ENCODE measurements at regions not wholly inside any gene's neighbourhood (a gene's known extent, or its start where the extent isn't known, plus 50 kb on each side); places are given as distances from the start of the nearest gene placed in this dataset.

- TF ChIP-seq EZH2 (IDR thresholded peaks at IDR 0.05; ENCODE audit: borderline replicate concordance, insufficient read depth, low read length, poor library complexity, severe bottlenecking) (no peak), CTCF (IDR thresholded peaks at IDR 0.05; ENCODE audit: poor library complexity, severe bottlenecking) (no peak), SMC3 (conservative IDR thresholded peaks at IDR 0.05; ENCODE audit: poor library complexity) (no peak), TAF1 (IDR thresholded peaks at IDR 0.05; ENCODE audit: low read depth) (no peak), MXI1 (conservative IDR thresholded peaks at IDR 0.05; ENCODE audit: poor library complexity, severe bottlenecking) (no peak), REST (IDR thresholded peaks at IDR 0.05; ENCODE audit: borderline replicate concordance) (no peak), POLR2AphosphoS5 (IDR thresholded peaks at IDR 0.05) (peak; percentile 26), EP300 (conservative IDR thresholded peaks at IDR 0.05; ENCODE audit: poor library complexity, severe bottlenecking) (peak; percentile 72), RAD21 (conservative IDR thresholded peaks at IDR 0.05) (no peak)
Measured at GRCh38 chr4:110900213-110900769, 277.4 kb upstream of the PITX2 start.
